HG03108 (cell line): ENCODE measurements at regions not wholly inside any gene's neighbourhood (a gene's known extent, or its start where the extent isn't known, plus 50 kb on each side); places are given as distances from the start of the nearest gene placed in this dataset.

ENCODE experiments used
- ATAC-seq: cut with Tn5 transposase; IDR thresholded peaks from one replicate; pipeline ENCODE4 v1.9.1; 2021; ENCODE audit warnings: moderate library complexity; ENCODE audit not compliant: unreplicated experiment

GRCh38 chr7:84684836-84685480 is 490.4 kb upstream of the SEMA3A start:
- ATAC-seq, result no peak

DNA sequence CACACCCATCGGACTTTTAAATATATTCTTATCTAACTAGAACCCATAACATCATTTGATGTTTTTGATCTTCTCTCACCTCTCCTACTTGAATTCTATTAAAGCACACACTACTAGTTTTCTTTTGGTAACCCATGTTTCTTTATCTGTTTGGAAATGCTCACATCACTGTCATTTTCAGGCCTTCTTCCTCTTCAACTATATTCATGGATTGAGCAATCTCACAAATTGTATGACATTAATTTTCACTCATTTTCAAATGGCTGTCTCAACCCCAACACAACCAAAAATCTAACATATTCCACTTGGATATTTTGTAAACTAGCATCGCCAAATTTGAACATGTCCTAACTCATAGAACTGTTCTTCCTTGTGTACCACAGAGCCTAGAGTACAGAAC is 488.0 kb upstream of the SEMA3A start:
- ATAC-seq, result no peak

DNA sequence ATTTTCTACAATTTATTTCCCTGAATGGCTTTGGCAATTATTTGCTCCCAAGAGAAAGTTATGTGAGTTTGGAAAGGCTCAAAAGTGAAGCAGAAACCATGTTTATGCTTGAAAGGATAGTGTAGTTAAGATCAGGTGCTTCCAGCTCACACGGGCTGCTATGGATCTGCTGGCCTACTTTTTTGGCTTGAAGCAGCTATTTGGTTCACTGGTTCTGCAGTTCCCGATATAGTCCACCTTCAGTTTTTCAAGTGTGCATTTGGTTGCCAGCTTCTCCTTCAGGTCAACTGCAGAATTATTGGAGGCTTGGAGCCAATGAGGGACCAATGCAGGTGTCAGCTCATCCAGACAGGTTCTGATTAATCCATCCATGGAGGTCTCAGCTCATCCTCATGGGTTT is 484.3 kb upstream of the SEMA3A start:
- no peak for ATAC-seq

GRCh38 chr7:84677117-84677732 is 482.6 kb upstream of the SEMA3A start:
- ATAC-seq, result no peak

DNA sequence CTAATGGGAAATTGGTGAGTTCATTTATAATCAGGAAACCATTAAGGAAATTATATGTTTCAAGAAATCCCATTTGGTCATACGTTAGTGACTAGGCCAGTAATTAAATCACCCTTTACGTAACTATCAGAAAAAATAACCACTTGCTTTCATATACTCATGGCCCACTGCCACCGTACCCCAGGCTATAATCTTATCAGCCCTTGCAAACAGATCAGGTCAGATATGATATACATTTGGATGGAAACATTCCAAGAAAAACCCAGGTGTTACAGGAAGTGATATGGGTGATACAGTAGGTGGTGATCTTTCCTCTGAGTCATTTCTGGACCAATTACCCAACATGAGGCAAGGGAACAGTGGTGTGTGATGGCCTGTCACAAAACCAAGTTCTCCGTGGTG is 481.0 kb upstream of the SEMA3A start:
- no peak for ATAC-seq

DNA sequence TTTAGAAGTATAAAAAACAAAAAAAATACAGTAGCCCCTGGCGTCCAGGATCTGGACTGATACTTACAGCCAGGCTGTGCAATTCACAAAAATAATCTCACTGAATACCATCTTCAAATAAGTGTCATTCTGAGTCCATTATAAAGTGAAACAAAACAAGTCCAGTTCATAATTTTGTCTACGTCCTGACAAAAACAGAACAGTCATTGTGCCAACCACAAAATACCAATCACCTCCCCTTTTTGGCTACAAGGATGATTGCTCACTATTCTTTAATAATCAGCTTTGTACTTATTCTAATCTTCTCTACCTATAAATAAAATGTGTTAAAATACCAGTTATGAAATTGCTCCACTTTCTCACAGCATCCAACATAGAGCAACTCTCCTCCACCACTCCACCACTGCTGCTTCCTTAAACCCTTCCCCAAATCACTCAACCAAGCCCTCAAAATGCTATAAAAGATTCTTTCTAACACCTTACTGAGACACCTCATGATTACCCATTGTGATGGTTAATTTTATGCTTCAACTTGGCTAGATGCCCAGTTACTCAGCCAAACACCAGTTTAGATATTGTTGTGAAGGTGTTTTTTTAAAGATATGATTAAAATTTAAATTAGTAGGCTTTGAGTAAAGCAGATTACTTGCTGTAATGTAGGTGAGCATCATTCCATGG is 479.8 kb upstream of the SEMA3A start:
- no peak for ATAC-seq

GRCh38 chr7:84669177-84669732 is 474.7 kb upstream of the SEMA3A start:
- ATAC-seq, result no peak

DNA sequence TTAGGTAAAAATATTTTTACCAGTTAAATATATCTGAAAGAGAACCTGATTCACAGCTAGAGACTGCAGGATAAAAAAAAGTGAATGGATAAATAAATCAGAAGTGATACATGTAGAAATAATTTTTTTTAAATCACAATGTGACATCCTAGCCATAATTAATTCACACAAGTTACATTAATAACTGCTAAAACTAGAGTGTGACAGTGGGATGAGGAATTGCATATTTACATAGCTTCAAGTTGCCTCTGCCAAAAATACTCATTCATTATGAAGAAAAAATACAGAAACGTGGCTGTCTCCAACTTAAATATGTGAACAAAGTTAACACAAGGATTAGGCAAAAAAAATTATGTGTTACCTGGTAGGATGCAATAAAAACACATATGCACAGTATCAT is 473.5 kb upstream of the SEMA3A start:
- no peak for ATAC-seq

- no peak for ATAC-seq
Observed at GRCh38 chr7:84666651-84667050, 472.1 kb upstream of the SEMA3A start.

GRCh38 chr7:84665339-84665738 is 470.8 kb upstream of the SEMA3A start:
- no peak for ATAC-seq

DNA sequence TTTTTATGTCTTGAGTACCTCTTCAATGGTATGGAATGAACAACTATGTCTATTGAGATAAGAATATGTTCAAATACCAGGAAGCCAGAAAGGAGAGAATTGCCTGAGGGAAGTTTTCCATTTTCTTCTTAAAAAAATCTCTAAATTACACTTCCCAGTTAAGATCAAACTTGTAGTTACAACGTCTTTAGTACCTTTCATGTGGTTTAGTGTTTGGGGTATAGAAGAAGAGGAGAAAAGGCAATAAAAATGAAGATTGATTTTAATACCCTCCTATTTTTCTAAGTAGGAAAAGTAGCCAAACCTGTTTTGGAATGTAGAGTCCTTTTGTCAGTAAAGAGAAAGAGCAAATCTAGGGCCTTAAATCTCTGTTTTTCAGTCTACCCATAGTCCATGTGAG is 470.0 kb upstream of the SEMA3A start:
- ATAC-seq, result no peak

DNA sequence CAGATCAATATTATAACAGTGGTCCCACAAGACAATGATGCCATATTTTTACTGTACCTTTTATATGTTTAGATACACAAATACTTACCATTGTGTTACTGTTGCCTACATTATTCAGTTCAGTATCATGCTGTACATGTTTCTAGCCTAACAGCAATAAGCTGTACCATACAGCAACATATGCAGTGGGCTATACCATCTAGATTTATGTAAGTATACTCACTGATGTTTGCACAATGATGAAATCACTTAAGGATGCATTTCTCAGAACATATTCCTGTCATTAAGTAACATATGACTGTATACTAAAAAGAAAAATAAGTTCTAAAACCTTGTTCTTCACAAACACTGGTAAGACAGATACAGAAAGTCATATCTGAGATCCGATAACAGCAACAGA is 468.6 kb upstream of the SEMA3A start:
- ATAC-seq, result no peak

DNA sequence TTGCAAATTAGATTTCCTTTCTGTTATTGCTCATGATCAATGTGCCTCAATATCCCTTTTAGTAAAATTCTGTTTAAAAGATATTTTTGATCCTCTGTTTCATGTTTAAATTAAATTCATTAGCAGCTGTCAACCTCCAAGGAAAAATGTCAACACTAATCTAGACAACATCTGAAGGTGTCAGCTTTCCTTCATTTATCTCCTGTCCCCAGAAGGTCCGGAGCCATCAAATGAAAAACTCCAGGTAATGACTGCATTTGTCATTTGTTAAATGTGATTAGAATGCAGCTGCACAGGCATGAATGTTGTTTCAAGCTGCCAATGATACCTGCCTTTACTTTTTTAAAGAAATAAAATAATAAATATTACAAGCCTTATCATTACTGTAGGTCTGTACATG is 463.7 kb upstream of the SEMA3A start:
- ATAC-seq, result no peak

DNA sequence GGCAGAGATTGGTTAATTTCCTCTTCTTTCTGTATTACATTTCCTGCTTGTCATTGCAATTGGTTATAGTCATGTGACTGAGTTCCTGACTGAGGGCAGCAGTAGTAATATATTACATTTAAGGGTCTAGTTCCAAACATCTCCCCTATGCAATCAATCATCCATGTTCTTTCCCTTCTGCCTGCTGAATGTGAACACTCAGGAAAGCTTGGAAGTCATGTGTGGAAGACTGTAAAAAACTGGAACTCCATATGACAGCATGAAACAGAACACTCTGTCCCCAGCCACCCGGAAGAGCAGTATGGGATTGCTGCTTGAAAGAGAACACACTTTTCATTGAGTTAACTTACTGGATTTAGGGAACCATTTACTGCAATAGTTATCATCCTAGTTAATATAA is 459.7 kb upstream of the SEMA3A start:
- ATAC-seq, result no peak

- ATAC-seq, result no peak
Observed at GRCh38 chr7:84651876-84652275, 457.3 kb upstream of the SEMA3A start.

GRCh38 chr7:84647797-84648757 is 453.5 kb upstream of the SEMA3A start:
- ATAC-seq, result no peak

DNA sequence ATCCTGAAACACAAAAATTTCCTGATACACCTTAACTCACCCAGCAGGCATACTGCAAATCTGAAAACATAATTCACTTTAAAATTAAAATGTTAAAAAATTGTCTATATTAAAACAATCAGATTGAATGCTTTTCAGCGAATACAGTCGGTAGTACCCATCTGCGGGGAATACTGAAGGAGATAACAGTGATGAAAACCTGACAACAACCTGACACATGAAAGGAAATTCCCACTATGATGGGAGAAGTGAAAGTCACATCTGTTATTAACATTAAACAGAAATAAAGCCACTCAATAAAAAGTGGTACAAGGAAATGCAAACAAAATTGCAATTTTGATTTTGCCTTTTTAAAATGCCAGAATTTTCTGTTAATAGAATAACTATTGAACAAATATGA is 448.0 kb upstream of the SEMA3A start:
- ATAC-seq, result no peak

- no peak for ATAC-seq
Observed at GRCh38 chr7:84640637-84641036, 446.0 kb upstream of the SEMA3A start.

DNA sequence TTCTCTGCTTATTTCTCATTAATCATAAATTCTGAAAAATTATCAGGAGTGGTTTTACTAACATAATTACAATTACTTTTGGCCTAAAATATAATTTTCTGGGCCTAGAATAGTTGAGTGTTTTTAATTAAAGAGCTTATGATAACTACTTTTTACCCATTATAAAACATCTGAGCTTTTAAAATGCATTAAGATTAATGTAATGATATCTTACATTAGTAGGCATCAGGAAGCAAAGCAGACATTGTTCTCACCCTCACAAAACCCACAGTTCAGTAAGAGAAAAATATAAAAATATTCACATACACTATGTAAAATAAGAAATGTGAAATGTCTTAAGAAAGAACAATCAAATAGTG is 443.7 kb upstream of the SEMA3A start:
- ATAC-seq, result no peak

GRCh38 chr7:84637568-84638338 is 443.2 kb upstream of the SEMA3A start:
- no peak for ATAC-seq
